ENCODE measurements at regions not wholly inside any gene's neighbourhood (a gene's known extent, or its start where the extent isn't known, plus 50 kb on each side); places are given as distances from the start of the nearest gene placed in this dataset.

DNA sequence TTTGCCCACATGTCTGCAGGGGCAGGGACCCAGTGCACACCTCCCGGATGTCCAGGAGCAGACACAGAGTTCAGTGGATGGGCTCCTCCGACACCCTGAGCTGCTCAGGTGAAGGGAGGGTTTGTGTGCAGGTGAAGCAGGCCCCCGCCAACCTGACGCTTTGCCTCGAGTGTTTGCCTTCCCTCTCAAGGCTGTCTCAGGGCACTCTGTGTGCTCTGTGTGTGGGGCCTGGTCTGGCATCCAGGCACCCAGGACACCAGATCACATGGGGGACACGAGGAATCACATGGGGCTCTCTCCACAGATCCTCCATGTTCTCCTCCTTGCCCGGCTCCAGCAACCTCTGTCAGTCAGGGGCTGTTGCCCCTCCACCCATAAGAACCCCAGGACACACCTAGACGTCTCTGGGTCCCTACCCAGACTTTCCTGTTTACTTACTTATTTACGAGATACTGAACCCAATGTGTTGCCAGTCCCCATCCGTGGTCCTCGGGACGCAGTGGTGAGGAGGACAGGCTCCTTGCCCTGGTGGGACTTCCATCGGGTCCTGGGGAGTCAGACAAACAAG, 99.5 kb downstream of the HTR5A start:
- Histone ChIP-seq H3K9me3 (ENCODE audit: low read depth) (no peaks in the 10 kb centered on the region), H3K4me1 (ENCODE audit: insufficient read depth) (no peaks in the 10 kb centered on the region), H3K27me3 (replicated peaks; ENCODE audit: insufficient read depth) (peaks cover 7% of the 10 kb centered on the region; the same call in 1 of the 2 replicates), H3K4me3 (no peak overlapping the region), H3K4me2 (ENCODE audit: unreplicated experiment) (no peak overlapping the region), H3F3A (ENCODE audit: insufficient read depth) (no peaks in the 10 kb centered on the region), H3K9me2 (ENCODE audit: insufficient read depth) (no peaks in the 10 kb centered on the region), H3K79me2 (ENCODE audit: insufficient read depth) (no peaks in the 10 kb centered on the region), H4K20me1 (ENCODE audit: insufficient read depth) (no peaks in the 10 kb centered on the region), H3K27ac (no peak overlapping the region), H3K36me3 (ENCODE audit: low read depth) (no peaks in the 10 kb centered on the region), H2AFZ (no peak overlapping the region), H3K9ac (no peak overlapping the region)
- no peak for DNase-seq
- in situ Hi-C loops (cut with MboI) = no loop called here
- 39 to 43% methylated on average over 13 of the region's 13 CpGs for WGBS, 2 experiments (ENCODE audit: low coverage in 1 of 2, low lambda C conversion rate in 2 of 2, missing lambda C conversion rate in 2 of 2)
- TF ChIP-seq EZH2 (IDR thresholded peaks at IDR 0.05; ENCODE audit: insufficient read depth, poor library complexity, severe bottlenecking) (no peak), EZH2phosphoT487 (IDR thresholded peaks at IDR 0.05; ENCODE audit: insufficient read depth, low read depth) (no peak)

DNA sequence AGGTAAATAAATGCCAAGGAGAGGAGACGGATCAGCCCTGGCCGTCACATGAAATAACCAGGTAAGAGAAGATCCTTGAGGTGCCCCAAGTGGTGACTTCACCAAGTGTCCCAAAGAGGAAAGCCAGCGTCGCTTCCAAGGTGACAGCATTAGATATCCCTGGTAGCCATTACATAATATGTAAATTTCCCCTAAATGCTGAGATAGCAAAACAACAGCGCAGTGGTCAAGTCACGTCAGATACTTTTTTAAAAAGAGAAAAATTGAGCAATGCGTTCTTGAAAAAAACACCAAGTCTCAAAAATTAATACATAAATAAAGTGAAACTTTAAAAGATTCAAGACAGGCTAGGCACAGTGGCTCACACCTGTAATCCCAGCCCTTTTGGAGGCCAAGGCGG, 100.2 kb downstream of the HTR5A start:
- Histone ChIP-seq H3K27ac (no peak overlapping the region), H3K79me2 (ENCODE audit: insufficient read depth) (no peaks in the 10 kb centered on the region), H3K9me3 (ENCODE audit: low read depth) (no peaks in the 10 kb centered on the region), H3F3A (ENCODE audit: insufficient read depth) (no peaks in the 10 kb centered on the region), H3K27me3 (replicated peaks; ENCODE audit: insufficient read depth) (peaks cover 10% of the 10 kb centered on the region; the same call in 1 of the 2 replicates), H3K9ac (no peak overlapping the region), H3K4me1 (ENCODE audit: insufficient read depth) (no peaks in the 10 kb centered on the region), H3K36me3 (ENCODE audit: low read depth) (no peaks in the 10 kb centered on the region), H3K4me3 (no peak overlapping the region), H2AFZ (no peak overlapping the region), H3K9me2 (ENCODE audit: insufficient read depth) (no peaks in the 10 kb centered on the region), H4K20me1 (ENCODE audit: insufficient read depth) (no peaks in the 10 kb centered on the region), H3K4me2 (ENCODE audit: unreplicated experiment) (no peak overlapping the region)
- no peak for DNase-seq
- 62 to 72% methylated on average over 8 of the region's 8 CpGs for WGBS, 2 experiments (ENCODE audit: low coverage in 1 of 2, low lambda C conversion rate in 2 of 2, missing lambda C conversion rate in 2 of 2)
- TF ChIP-seq EZH2phosphoT487 (IDR thresholded peaks at IDR 0.05; ENCODE audit: insufficient read depth, low read depth) (no peak), EZH2 (IDR thresholded peaks at IDR 0.05; ENCODE audit: insufficient read depth, poor library complexity, severe bottlenecking) (no peak)
- in situ Hi-C loops (cut with MboI) = no loop called here

DNA sequence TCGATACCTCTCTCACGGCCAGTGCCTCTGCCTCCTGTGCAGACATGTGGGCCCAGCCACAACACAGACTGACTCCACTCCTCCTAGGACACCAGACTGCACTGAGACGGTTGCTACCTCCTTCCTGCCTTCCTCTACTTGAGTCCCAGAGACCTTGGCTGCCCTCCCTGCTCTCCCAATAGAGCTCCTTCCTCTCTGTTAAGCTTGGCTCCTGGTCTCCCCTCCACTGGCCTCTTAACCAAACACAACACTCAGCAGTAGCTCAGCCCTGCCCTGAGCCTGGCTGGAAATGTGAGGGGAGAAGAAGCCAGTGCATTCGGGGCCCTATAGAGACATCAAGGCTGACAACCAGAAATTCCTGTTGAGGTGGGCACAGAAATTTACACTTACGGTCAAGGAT, 102.0 kb downstream of the HTR5A start:
- 39 to 50% methylated on average over 5 of the region's 5 CpGs for WGBS, 2 experiments (ENCODE audit: low coverage in 1 of 2, low lambda C conversion rate in 2 of 2, missing lambda C conversion rate in 2 of 2)
- no peak overlapping the region for H3K4me3 ChIP-seq

DNA sequence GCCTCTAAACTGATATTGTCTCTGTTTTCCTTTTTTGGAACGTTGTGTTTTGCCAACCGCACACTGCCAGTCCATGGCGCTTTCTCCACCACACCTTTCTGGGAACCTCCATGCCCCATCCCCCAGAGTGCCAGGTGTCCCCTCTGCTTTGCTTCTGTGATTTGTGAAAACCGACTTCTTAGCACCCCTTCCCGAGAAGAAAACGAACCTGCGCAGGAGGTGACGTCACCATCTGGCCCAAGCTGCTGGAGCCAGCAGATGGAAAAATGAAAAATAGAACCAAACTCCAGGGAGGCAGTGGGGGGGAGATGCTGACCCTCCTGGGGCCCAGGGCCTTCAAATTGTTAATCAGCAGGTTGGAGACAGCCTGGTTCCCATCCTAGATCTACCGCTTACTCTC, 103.8 kb downstream of the HTR5A start:
- Histone ChIP-seq H3F3A (ENCODE audit: insufficient read depth) (no peaks in the 10 kb centered on the region), H2AFZ (no peak overlapping the region), H4K20me1 (ENCODE audit: insufficient read depth) (no peaks in the 10 kb centered on the region), H3K4me2 (ENCODE audit: unreplicated experiment) (no peak overlapping the region), H3K27ac (no peak overlapping the region), H3K4me3 (no peak overlapping the region), H3K79me2 (ENCODE audit: insufficient read depth) (no peaks in the 10 kb centered on the region), H3K9ac (no peak overlapping the region), H3K27me3 (replicated peaks; ENCODE audit: insufficient read depth) (peaks cover 13% of the 10 kb centered on the region), H3K9me2 (ENCODE audit: insufficient read depth) (no peaks in the 10 kb centered on the region), H3K9me3 (ENCODE audit: low read depth) (no peaks in the 10 kb centered on the region), H3K36me3 (ENCODE audit: low read depth) (no peaks in the 10 kb centered on the region), H3K4me1 (ENCODE audit: insufficient read depth) (no peaks in the 10 kb centered on the region)
- no peak for DNase-seq
- WGBS, 2 experiments (ENCODE audit: low coverage in 1 of 2, low lambda C conversion rate in 2 of 2, missing lambda C conversion rate in 2 of 2) = 50 to 52% methylated on average over 9 of the region's 9 CpGs
- in situ Hi-C loops (cut with MboI) = no loop called here
- TF ChIP-seq EZH2phosphoT487 (IDR thresholded peaks at IDR 0.05; ENCODE audit: insufficient read depth, low read depth) (no peak), EZH2 (IDR thresholded peaks at IDR 0.05; ENCODE audit: insufficient read depth, poor library complexity, severe bottlenecking) (no peak)

More for the DNA sequence above, 102.0 kb downstream of the HTR5A start:
- Histone ChIP-seq H3K4me2 (ENCODE audit: unreplicated experiment) (no peak overlapping the region), H2AFZ (no peak overlapping the region), H3K27me3 (replicated peaks; ENCODE audit: insufficient read depth) (peaks cover 13% of the 10 kb centered on the region; the same call in 1 of the 2 replicates), H3F3A (ENCODE audit: insufficient read depth) (no peaks in the 10 kb centered on the region), H3K79me2 (ENCODE audit: insufficient read depth) (no peaks in the 10 kb centered on the region), H3K9me2 (ENCODE audit: insufficient read depth) (no peaks in the 10 kb centered on the region), H3K9ac (no peak overlapping the region), H3K27ac (no peak overlapping the region), H3K9me3 (ENCODE audit: low read depth) (no peaks in the 10 kb centered on the region), H3K36me3 (ENCODE audit: low read depth) (no peaks in the 10 kb centered on the region), H4K20me1 (ENCODE audit: insufficient read depth) (no peaks in the 10 kb centered on the region), H3K4me1 (ENCODE audit: insufficient read depth) (no peaks in the 10 kb centered on the region)
- in situ Hi-C loops (cut with MboI) = no loop called here
- no peak for TF ChIP-seq EZH2phosphoT487 (IDR thresholded peaks at IDR 0.05; ENCODE audit: insufficient read depth, low read depth)
- no peak for TF ChIP-seq EZH2 (IDR thresholded peaks at IDR 0.05; ENCODE audit: insufficient read depth, poor library complexity, severe bottlenecking)
- no peak for DNase-seq

DNA sequence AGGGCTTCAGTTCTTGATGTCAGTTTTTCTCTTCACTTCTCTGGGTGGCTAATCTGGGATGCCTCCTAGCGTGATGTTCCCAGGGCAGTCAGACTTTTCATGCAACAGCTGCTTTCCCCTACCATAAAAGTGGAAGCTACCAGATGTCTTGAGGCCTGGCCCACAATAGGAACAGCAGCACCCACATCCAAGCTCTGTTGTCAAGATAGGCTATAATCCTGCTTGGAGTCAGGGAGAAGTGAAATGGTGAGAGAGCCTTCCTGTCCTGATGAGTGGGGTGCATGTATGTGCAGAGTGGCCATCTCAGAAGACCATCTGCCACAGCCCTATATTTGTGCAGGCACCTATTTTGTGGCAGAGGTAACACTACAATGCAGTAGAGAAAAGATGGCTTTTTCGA, 108.0 kb downstream of the HTR5A start:
- in situ Hi-C loops (cut with MboI) = no loop called here
- Histone ChIP-seq H3K9ac (no peak overlapping the region), H3K27ac (no peak overlapping the region), H3K9me3 (ENCODE audit: low read depth) (no peaks in the 10 kb centered on the region), H3K36me3 (ENCODE audit: low read depth) (no peaks in the 10 kb centered on the region), H3K4me2 (ENCODE audit: unreplicated experiment) (no peak overlapping the region), H2AFZ (no peak overlapping the region), H3K79me2 (ENCODE audit: insufficient read depth) (no peaks in the 10 kb centered on the region), H4K20me1 (ENCODE audit: insufficient read depth) (no peaks in the 10 kb centered on the region), H3K9me2 (ENCODE audit: insufficient read depth) (no peaks in the 10 kb centered on the region), H3F3A (ENCODE audit: insufficient read depth) (no peaks in the 10 kb centered on the region), H3K4me1 (ENCODE audit: insufficient read depth) (no peaks in the 10 kb centered on the region), H3K4me3 (no peak overlapping the region), H3K27me3 (replicated peaks; ENCODE audit: insufficient read depth) (peaks cover 13% of the 10 kb centered on the region)
- WGBS, 2 experiments (ENCODE audit: low coverage in 1 of 2, low lambda C conversion rate in 2 of 2, missing lambda C conversion rate in 2 of 2) = 35 to 36% methylated on average over 2 of the region's 2 CpGs
- DNase-seq = no peak
- TF ChIP-seq EZH2 (IDR thresholded peaks at IDR 0.05; ENCODE audit: insufficient read depth, poor library complexity, severe bottlenecking) (no peak), EZH2phosphoT487 (IDR thresholded peaks at IDR 0.05; ENCODE audit: insufficient read depth, low read depth) (no peak)

Measured in GM23248 (cell line).